Trophoblast cell (in vitro differentiated cells and primary cell): ENCODE measurements at regions not wholly inside any gene's neighbourhood (a gene's known extent, or its start where the extent isn't known, plus 50 kb on each side); places are given as distances from the start of the nearest gene placed in this dataset.

Source experiments
- DNase-seq, 2 donors: peaks; one replicate each; pipeline ENCODE4 v3.0.0-alpha.2; 2016
- H2AFZ ChIP-seq: 2 replicates; pipeline ENCODE4 v1.6.1; 2013; ENCODE audit warnings: low read length, moderate library complexity, mild to moderate bottlenecking; ENCODE audit not compliant: insufficient read depth, poor library complexity
- H2AK5ac ChIP-seq: 2 replicates; pipeline ENCODE4 v1.6.1; 2013; ENCODE audit warnings: mild to moderate bottlenecking, low read length
- H2BK120ac ChIP-seq: 2 replicates; pipeline ENCODE4 v1.6.1; 2013; ENCODE audit warnings: low read length, mild to moderate bottlenecking, moderate library complexity; ENCODE audit not compliant: insufficient read depth, poor library complexity
- H2BK12ac ChIP-seq: 2 replicates; pipeline ENCODE4 v1.6.1; 2013; ENCODE audit warnings: mild to moderate bottlenecking, low read length, moderate library complexity
- H2BK5ac ChIP-seq: 2 replicates; pipeline ENCODE4 v1.6.1; 2013; ENCODE audit warnings: low read length, low read depth, moderate library complexity, mild to moderate bottlenecking; ENCODE audit not compliant: poor library complexity
- H3K14ac ChIP-seq: 2 replicates; pipeline ENCODE4 v1.6.1; 2013; ENCODE audit warnings: mild to moderate bottlenecking, low read length
- H3K18ac ChIP-seq: 2 replicates; pipeline ENCODE4 v1.6.1; 2013; ENCODE audit warnings: mild to moderate bottlenecking, low read length
- H3K23ac ChIP-seq: 2 replicates; pipeline ENCODE4 v1.6.1; 2013; ENCODE audit warnings: low read length
- H3K27ac ChIP-seq: 2 replicates; pipeline ENCODE4 v1.5.1; 2013; ENCODE audit warnings: low read depth, mild to moderate bottlenecking, inconsistent platforms, low read length, moderate library complexity
- H3K27me3 ChIP-seq: 2 replicates; pipeline ENCODE4 v1.6.1; 2013; ENCODE audit warnings: inconsistent platforms, mild to moderate bottlenecking, low read length, moderate library complexity; ENCODE audit not compliant: insufficient read depth
- H3K36me3 ChIP-seq, 2 experiments: 1 replicate in 1 of 2; 2 replicates in 1 of 2; pipeline ENCODE4 v1.6.1; 2013; ENCODE audit warnings: low read length in 2 of 2, mild to moderate bottlenecking in 2 of 2, moderate library complexity in 1 of 2; ENCODE audit not compliant: insufficient read depth in 2 of 2, control insufficient read depth in 1 of 2
- H3K4ac ChIP-seq: 2 replicates; pipeline ENCODE4 v1.6.1; 2013; ENCODE audit warnings: low read depth, mild to moderate bottlenecking, low read length, moderate library complexity
- H3K4me1 ChIP-seq, 2 experiments: 1 replicate in 1 of 2; 2 replicates in 1 of 2; pipeline ENCODE4 v1.6.1; 2013; ENCODE audit warnings: low read length in 2 of 2, mild to moderate bottlenecking in 2 of 2, moderate library complexity in 1 of 2; ENCODE audit not compliant: insufficient read depth in 2 of 2, control insufficient read depth in 1 of 2
- H3K4me2 ChIP-seq: 2 replicates; pipeline ENCODE4 v1.6.1; 2013; ENCODE audit warnings: inconsistent platforms, mild to moderate bottlenecking, low read length, moderate library complexity
- H3K4me3 ChIP-seq: 2 replicates; pipeline ENCODE4 v1.5.1; 2013; ENCODE audit warnings: mild to moderate bottlenecking, low read depth, low read length, inconsistent platforms
- H3K79me1 ChIP-seq: one replicate; pipeline ENCODE4 v1.6.1; 2013; ENCODE audit warnings: low read length
- H3K79me2 ChIP-seq: 2 replicates; pipeline ENCODE4 v1.6.1; 2013; ENCODE audit warnings: low read length, mild to moderate bottlenecking; ENCODE audit not compliant: control insufficient read depth, insufficient read depth, poor library complexity
- H3K9ac ChIP-seq: 2 replicates; pipeline ENCODE4 v1.6.1; 2013; ENCODE audit warnings: mild to moderate bottlenecking, low read length
- H3K9me3 ChIP-seq: 2 replicates; pipeline ENCODE4 v1.6.1; 2013; ENCODE audit warnings: low read depth, mild to moderate bottlenecking, control low read depth, inconsistent platforms, low read length; ENCODE audit not compliant: insufficient read depth
- H4K12ac ChIP-seq: 2 replicates; pipeline ENCODE4 v1.6.1; 2013; ENCODE audit warnings: low read depth, mild to moderate bottlenecking, low read length, moderate library complexity
- H4K8ac ChIP-seq: 2 replicates; pipeline ENCODE4 v1.6.1; 2013; ENCODE audit warnings: low read depth, mild to moderate bottlenecking, low read length, moderate library complexity
- H4K91ac ChIP-seq: one replicate; pipeline ENCODE4 v1.6.1; 2013; ENCODE audit warnings: low read depth, mild to moderate bottlenecking, low read length, moderate library complexity
- WGBS: extraction: QIAGEN DNeasy Blood & Tissue Kit; methylation state at CpG from one replicate; pipeline ENCODE4 v1.1.7; 2013; ENCODE audit warnings: missing lambda C conversion rate; ENCODE audit not compliant: insufficient read length, insufficient coverage; ENCODE audit errors: extremely low coverage; 5-methylcytosine and 5-hydroxymethylcytosine counted together

- H4K8ac ChIP-seq: no peak overlapping the region
- no peak overlapping the region for H3K23ac ChIP-seq
- H3K4me2 ChIP-seq: no peak overlapping the region
- H2AFZ ChIP-seq: no peak overlapping the region
- no peaks in the 10 kb centered on the region for H3K36me3 ChIP-seq
- no peak overlapping the region for H3K4me3 ChIP-seq
- no peaks in the 10 kb centered on the region for H3K79me1 ChIP-seq
- no peaks in the 10 kb centered on the region for H3K27me3 ChIP-seq
- H2AK5ac ChIP-seq: no peak overlapping the region
- H4K91ac ChIP-seq: no peak overlapping the region
- no peaks in the 10 kb centered on the region for H3K4me1 ChIP-seq
- no peak overlapping the region for H2BK5ac ChIP-seq
- no peak overlapping the region for H3K4ac ChIP-seq
- no peak overlapping the region for H3K14ac ChIP-seq
- H3K27ac ChIP-seq: no peak overlapping the region
- no peak overlapping the region for H2BK12ac ChIP-seq
- no peak overlapping the region for H4K12ac ChIP-seq
- H3K9me3 ChIP-seq: no peaks in the 10 kb centered on the region
- no peak for DNase-seq
- H2BK120ac ChIP-seq: no peak overlapping the region
- no peak overlapping the region for H3K9ac ChIP-seq
- WGBS: no CpG with 5 or more reads among the region's 2 CpGs
- H3K79me2 ChIP-seq: no peaks in the 10 kb centered on the region
- H3K18ac ChIP-seq: no peak overlapping the region
Observed at GRCh38 chr14:58760121-58760520, 122.4 kb downstream of the DACT1 start.

- H2BK5ac ChIP-seq: no peak overlapping the region
- H3K36me3 ChIP-seq: no peaks in the 10 kb centered on the region
- no peak overlapping the region for H3K9ac ChIP-seq
- H3K79me1 ChIP-seq: no peaks in the 10 kb centered on the region
- WGBS: no CpG with 5 or more reads among the region's 1 CpG
- H3K79me2 ChIP-seq: no peaks in the 10 kb centered on the region
- no peak overlapping the region for H3K23ac ChIP-seq
- H3K18ac ChIP-seq: no peak overlapping the region
- H4K91ac ChIP-seq: no peak overlapping the region
- H4K12ac ChIP-seq: no peak overlapping the region
- no peak overlapping the region for H2BK120ac ChIP-seq
- H2AFZ ChIP-seq: no peak overlapping the region
- H3K4me3 ChIP-seq: no peak overlapping the region
- H3K27ac ChIP-seq: no peak overlapping the region
- no peak for DNase-seq
- H3K4me2 ChIP-seq: no peak overlapping the region
- H4K8ac ChIP-seq: no peak overlapping the region
- H2BK12ac ChIP-seq: no peak overlapping the region
- H3K4ac ChIP-seq: no peak overlapping the region
- no peak overlapping the region for H2AK5ac ChIP-seq
- no peaks in the 10 kb centered on the region for H3K27me3 ChIP-seq
- no peaks in the 10 kb centered on the region for H3K4me1 ChIP-seq
- no peak overlapping the region for H3K14ac ChIP-seq
- H3K9me3 ChIP-seq: no peaks in the 10 kb centered on the region
Observed at GRCh38 chr14:58762629-58763028, 124.9 kb downstream of the DACT1 start.

GRCh38 chr14:58763210-58763609 lies 125.4 kb downstream of the DACT1 start:
- H3K79me2 ChIP-seq: no peaks in the 10 kb centered on the region
- no peak overlapping the region for H3K9ac ChIP-seq
- no peak overlapping the region for H3K23ac ChIP-seq
- no peak overlapping the region for H3K4ac ChIP-seq
- no peaks in the 10 kb centered on the region for H3K79me1 ChIP-seq
- no peak overlapping the region for H3K4me3 ChIP-seq
- no peak overlapping the region for H4K8ac ChIP-seq
- H2BK5ac ChIP-seq: no peak overlapping the region
- no peak overlapping the region for H2BK12ac ChIP-seq
- H3K4me2 ChIP-seq: no peak overlapping the region
- no peak for DNase-seq
- no peak overlapping the region for H2AFZ ChIP-seq
- H3K36me3 ChIP-seq: no peaks in the 10 kb centered on the region
- H3K27me3 ChIP-seq: no peaks in the 10 kb centered on the region
- H2BK120ac ChIP-seq: no peak overlapping the region
- H3K4me1 ChIP-seq: no peaks in the 10 kb centered on the region
- no CpG with 5 or more reads among the region's 4 CpGs for WGBS
- no peak overlapping the region for H3K27ac ChIP-seq
- H3K14ac ChIP-seq: no peak overlapping the region
- no peak overlapping the region for H2AK5ac ChIP-seq
- no peak overlapping the region for H4K91ac ChIP-seq
- no peak overlapping the region for H3K18ac ChIP-seq
- H3K9me3 ChIP-seq: no peaks in the 10 kb centered on the region
- H4K12ac ChIP-seq: no peak overlapping the region

GRCh38 chr14:58765418-58765831 lies 127.7 kb downstream of the DACT1 start:
- Histone ChIP-seq H2BK12ac (no peak overlapping the region), H3K9ac (no peak overlapping the region), H3K36me3 (no peaks in the 10 kb centered on the region), H3K9me3 (no peaks in the 10 kb centered on the region), H2BK120ac (no peak overlapping the region), H4K8ac (no peak overlapping the region), H3K79me1 (no peaks in the 10 kb centered on the region), H3K4me1 (peaks cover 0 to 3% of the 10 kb centered on the region in 2 experiments), H3K4me2 (no peak overlapping the region), H3K27me3 (no peaks in the 10 kb centered on the region), H3K14ac (no peak overlapping the region), H2BK5ac (no peak overlapping the region), H4K12ac (no peak overlapping the region), H3K18ac (no peak overlapping the region), H3K4ac (no peak overlapping the region), H3K4me3 (no peak overlapping the region), H2AK5ac (peak overlapping the region; percentile 44), H2AFZ (no peak overlapping the region), H3K27ac (no peak overlapping the region), H3K23ac (no peak overlapping the region), H3K79me2 (no peaks in the 10 kb centered on the region), H4K91ac (no peak overlapping the region)
- DNase-seq: no peak
- no CpG with 5 or more reads among the region's 12 CpGs for WGBS
